GM23338 (cell line): ENCODE measurements at regions not wholly inside any gene's neighbourhood (a gene's known extent, or its start where the extent isn't known, plus 50 kb on each side); places are given as distances from the start of the nearest gene placed in this dataset.

Experiments used
- CREB1 ChIP-seq: fragments of 250-450 bp; sonication (Bioruptor Pico); IDR thresholded peaks from 2 replicates; pipeline ENCODE4 v1.5.0; 2020; ENCODE audit warnings: low read depth, mild to moderate bottlenecking, moderate library complexity
- EZH2 ChIP-seq: fragments of 200-600 bp; sonication (generic); IDR thresholded peaks from one replicate; pipeline ENCODE4 v1.8.0; 2017; ENCODE audit warnings: antibody characterized with exemption, mild to moderate bottlenecking, low read depth; ENCODE audit not compliant: unreplicated experiment
- EZH2phosphoT487 ChIP-seq: fragments of 200-600 bp; sonication (generic); IDR thresholded peaks from one replicate; pipeline ENCODE4 v1.8.1; 2018; ENCODE audit warnings: antibody characterized with exemption; ENCODE audit not compliant: unreplicated experiment
- JUNB ChIP-seq: IDR thresholded peaks from one replicate; pipeline ENCODE4 v1.6.1; 2016; ENCODE audit warnings: antibody characterized with exemption; ENCODE audit not compliant: unreplicated experiment
- NANOG ChIP-seq: IDR thresholded peaks from 2 replicates; pipeline ENCODE4 v1.6.1; 2016; ENCODE audit warnings: antibody characterized with exemption, borderline replicate concordance
- POLR2AphosphoS5 ChIP-seq: IDR thresholded peaks from 2 replicates; pipeline ENCODE4 v1.6.1; 2016; ENCODE audit warnings: antibody characterized with exemption, low read depth
- TF ChIP-seq, protein P1 (sequence below), 2 experiments: fragments of 200-600 bp in 1 of 2; sonication (generic) in 1 of 2; conservative IDR thresholded peaks; 2 replicates each; pipeline versions ENCODE4 v1.5.1 to v1.6.1; 2016 to 2017; ENCODE audit warnings: antibody characterized with exemption in 2 of 2, low read depth in 2 of 2, mild to moderate bottlenecking in 2 of 2, moderate library complexity in 1 of 2
- TF ChIP-seq, protein P2 (sequence below): IDR thresholded peaks from one replicate; pipeline ENCODE4 v1.6.1; 2018; ENCODE audit warnings: antibody characterized with exemption; ENCODE audit not compliant: unreplicated experiment
- TF ChIP-seq, protein P3 (sequence below): fragments of 250-450 bp; sonication (Bioruptor Pico); IDR thresholded peaks from 2 replicates; pipeline ENCODE4 v1.5.0; 2020; ENCODE audit warnings: mild to moderate bottlenecking, moderate library complexity

DNA sequence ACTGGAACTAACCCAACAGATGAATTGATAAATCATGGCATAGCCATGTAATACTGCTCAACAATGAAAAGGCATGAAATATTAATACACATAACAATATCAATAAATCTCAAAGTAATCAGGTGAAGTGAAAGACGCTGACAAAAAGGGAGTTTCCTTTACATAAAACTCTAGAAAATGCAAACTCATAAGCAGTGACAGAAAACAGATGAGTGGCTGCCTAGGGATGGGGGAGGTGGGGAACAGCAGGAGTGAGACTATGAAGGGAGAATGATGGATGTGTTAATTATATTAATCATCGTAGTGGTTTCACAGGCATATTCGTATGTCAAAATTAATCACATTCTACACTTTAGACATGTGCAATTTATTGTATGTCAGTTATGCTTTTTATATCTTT, 59.8 kb upstream of the SHC3 start:
- TF ChIP-seq, protein P1, sequence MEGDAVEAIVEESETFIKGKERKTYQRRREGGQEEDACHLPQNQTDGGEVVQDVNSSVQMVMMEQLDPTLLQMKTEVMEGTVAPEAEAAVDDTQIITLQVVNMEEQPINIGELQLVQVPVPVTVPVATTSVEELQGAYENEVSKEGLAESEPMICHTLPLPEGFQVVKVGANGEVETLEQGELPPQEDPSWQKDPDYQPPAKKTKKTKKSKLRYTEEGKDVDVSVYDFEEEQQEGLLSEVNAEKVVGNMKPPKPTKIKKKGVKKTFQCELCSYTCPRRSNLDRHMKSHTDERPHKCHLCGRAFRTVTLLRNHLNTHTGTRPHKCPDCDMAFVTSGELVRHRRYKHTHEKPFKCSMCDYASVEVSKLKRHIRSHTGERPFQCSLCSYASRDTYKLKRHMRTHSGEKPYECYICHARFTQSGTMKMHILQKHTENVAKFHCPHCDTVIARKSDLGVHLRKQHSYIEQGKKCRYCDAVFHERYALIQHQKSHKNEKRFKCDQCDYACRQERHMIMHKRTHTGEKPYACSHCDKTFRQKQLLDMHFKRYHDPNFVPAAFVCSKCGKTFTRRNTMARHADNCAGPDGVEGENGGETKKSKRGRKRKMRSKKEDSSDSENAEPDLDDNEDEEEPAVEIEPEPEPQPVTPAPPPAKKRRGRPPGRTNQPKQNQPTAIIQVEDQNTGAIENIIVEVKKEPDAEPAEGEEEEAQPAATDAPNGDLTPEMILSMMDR (conservative IDR thresholded peaks at IDR 0.05; ENCODE audit: low read depth in 2 of 2) = no peak
- TF ChIP-seq JUNB (no peak), EZH2 (no peak), POLR2AphosphoS5 (no peak), EZH2phosphoT487 (no peak), CREB1 (no peak), NANOG (no peak)
- TF ChIP-seq, protein P2, sequence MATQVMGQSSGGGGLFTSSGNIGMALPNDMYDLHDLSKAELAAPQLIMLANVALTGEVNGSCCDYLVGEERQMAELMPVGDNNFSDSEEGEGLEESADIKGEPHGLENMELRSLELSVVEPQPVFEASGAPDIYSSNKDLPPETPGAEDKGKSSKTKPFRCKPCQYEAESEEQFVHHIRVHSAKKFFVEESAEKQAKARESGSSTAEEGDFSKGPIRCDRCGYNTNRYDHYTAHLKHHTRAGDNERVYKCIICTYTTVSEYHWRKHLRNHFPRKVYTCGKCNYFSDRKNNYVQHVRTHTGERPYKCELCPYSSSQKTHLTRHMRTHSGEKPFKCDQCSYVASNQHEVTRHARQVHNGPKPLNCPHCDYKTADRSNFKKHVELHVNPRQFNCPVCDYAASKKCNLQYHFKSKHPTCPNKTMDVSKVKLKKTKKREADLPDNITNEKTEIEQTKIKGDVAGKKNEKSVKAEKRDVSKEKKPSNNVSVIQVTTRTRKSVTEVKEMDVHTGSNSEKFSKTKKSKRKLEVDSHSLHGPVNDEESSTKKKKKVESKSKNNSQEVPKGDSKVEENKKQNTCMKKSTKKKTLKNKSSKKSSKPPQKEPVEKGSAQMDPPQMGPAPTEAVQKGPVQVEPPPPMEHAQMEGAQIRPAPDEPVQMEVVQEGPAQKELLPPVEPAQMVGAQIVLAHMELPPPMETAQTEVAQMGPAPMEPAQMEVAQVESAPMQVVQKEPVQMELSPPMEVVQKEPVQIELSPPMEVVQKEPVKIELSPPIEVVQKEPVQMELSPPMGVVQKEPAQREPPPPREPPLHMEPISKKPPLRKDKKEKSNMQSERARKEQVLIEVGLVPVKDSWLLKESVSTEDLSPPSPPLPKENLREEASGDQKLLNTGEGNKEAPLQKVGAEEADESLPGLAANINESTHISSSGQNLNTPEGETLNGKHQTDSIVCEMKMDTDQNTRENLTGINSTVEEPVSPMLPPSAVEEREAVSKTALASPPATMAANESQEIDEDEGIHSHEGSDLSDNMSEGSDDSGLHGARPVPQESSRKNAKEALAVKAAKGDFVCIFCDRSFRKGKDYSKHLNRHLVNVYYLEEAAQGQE = no peak
- TF ChIP-seq, protein P3, sequence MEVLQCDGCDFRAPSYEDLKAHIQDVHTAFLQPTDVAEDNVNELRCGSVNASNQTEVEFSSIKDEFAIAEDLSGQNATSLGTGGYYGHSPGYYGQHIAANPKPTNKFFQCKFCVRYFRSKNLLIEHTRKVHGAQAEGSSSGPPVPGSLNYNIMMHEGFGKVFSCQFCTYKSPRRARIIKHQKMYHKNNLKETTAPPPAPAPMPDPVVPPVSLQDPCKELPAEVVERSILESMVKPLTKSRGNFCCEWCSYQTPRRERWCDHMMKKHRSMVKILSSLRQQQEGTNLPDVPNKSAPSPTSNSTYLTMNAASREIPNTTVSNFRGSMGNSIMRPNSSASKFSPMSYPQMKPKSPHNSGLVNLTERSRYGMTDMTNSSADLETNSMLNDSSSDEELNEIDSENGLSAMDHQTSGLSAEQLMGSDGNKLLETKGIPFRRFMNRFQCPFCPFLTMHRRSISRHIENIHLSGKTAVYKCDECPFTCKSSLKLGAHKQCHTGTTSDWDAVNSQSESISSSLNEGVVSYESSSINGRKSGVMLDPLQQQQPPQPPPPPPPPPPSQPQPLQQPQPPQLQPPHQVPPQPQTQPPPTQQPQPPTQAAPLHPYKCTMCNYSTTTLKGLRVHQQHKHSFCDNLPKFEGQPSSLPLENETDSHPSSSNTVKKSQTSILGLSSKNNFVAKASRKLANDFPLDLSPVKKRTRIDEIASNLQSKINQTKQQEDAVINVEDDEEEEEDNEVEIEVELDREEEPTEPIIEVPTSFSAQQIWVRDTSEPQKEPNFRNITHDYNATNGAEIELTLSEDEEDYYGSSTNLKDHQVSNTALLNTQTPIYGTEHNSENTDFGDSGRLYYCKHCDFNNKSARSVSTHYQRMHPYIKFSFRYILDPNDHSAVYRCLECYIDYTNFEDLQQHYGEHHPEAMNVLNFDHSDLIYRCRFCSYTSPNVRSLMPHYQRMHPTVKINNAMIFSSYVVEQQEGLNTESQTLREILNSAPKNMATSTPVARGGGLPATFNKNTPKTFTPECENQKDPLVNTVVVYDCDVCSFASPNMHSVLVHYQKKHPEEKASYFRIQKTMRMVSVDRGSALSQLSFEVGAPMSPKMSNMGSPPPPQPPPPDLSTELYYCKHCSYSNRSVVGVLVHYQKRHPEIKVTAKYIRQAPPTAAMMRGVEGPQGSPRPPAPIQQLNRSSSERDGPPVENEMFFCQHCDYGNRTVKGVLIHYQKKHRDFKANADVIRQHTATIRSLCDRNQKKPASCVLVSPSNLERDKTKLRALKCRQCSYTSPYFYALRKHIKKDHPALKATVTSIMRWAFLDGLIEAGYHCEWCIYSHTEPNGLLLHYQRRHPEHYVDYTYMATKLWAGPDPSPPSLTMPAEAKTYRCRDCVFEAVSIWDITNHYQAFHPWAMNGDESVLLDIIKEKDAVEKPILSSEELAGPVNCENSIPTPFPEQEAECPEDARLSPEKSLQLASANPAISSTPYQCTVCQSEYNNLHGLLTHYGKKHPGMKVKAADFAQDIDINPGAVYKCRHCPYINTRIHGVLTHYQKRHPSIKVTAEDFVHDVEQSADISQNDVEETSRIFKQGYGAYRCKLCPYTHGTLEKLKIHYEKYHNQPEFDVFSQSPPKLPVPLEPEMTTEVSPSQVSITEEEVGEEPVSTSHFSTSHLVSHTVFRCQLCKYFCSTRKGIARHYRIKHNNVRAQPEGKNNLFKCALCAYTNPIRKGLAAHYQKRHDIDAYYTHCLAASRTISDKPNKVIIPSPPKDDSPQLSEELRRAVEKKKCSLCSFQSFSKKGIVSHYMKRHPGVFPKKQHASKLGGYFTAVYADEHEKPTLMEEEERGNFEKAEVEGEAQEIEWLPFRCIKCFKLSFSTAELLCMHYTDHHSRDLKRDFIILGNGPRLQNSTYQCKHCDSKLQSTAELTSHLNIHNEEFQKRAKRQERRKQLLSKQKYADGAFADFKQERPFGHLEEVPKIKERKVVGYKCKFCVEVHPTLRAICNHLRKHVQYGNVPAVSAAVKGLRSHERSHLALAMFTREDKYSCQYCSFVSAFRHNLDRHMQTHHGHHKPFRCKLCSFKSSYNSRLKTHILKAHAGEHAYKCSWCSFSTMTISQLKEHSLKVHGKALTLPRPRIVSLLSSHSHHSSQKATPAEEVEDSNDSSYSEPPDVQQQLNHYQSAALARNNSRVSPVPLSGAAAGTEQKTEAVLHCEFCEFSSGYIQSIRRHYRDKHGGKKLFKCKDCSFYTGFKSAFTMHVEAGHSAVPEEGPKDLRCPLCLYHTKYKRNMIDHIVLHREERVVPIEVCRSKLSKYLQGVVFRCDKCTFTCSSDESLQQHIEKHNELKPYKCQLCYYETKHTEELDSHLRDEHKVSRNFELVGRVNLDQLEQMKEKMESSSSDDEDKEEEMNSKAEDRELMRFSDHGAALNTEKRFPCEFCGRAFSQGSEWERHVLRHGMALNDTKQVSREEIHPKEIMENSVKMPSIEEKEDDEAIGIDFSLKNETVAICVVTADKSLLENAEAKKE (CRISPR knock-in tag) = no peak
